Brain pericyte (primary cell): ENCODE measurements at regions not wholly inside any gene's neighbourhood (a gene's known extent, or its start where the extent isn't known, plus 50 kb on each side); places are given as distances from the start of the nearest gene placed in this dataset.

Source experiments
- DNase-seq: peaks from one replicate; pipeline ENCODE4 v3.0.0-alpha.2; 2012; ENCODE audit warnings: low read depth, low spot score

GRCh38 chr2:181380581-181380980, 76.6 kb upstream of the ITGA4 start:
- DNase-seq = no peak

DNA sequence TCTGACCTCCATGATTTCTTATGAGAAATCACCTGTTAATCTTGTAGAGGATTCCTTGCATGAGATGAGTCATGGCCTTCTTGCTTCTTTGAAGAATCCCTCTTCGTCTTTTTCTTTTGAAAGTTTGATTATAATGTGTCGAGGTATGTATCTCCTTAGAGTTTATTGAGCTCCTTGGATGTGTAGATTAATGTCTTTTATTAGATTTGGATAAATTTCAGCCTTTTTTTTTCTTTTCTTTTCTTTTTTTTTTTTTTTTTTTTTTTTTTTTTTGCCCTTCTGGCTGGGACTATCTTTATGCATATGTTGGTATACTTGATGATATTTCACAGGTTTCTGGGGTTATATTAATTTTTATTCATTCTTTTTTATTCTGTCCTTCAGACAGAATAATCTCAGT, 72.3 kb upstream of the ITGA4 start:
- no peak for DNase-seq

GRCh38 chr2:181389524-181389923, 67.7 kb upstream of the ITGA4 start:
- no peak for DNase-seq

DNA sequence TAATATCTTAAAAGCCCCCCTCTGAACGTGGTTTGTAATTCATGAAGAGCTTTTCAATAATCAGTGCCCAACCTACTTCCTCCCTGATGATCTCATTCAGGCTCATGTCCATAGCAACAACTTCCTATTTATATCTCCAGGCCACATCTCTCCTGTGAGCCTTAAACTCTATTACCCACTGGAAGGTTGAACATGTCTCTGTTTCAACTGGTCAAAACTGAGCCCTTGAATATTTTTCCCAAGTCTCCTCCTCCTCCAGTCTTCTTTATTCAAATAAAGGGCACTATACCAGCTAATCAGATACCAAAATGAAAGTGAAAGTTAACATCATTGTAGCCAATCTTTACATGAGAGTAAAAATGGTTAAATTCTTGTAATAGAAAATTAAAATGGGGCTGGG, 63.7 kb upstream of the ITGA4 start:
- no peak for DNase-seq

DNA sequence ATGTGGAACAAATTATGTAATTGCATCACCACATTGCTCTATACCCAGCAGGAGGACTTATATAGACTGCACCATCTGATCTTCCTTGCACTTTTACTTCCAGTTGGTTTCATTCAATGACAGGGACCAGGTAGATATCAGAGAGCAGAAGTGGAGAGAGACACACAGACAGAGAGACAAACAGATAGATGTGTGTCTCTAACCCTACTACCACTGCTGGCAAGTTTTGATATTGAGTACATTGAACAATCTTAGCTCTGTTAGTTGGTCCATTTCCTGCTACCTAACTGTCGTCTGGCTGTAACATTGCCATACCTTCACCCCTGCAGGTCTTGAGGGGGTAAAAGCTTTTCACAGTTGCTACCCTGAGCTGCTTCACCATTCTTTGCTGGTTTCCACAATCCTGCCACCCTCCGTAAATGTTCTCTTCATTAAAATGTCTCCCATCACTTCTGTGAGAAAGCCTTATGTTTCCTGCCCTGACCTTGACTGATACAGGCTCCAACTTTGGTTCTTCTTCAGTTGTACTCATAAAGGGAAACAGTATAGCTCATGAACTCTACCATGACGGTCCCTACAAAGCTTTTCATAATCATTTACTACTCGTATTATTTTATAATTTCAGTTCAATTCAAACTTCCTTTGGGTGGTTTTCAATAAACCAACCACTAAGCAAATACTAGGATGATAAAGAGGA, 62.3 kb upstream of the ITGA4 start:
- no peak for DNase-seq

- DNase-seq = no peak
Measured at GRCh38 chr2:181395851-181396250, 61.3 kb upstream of the ITGA4 start.

GRCh38 chr2:181396256-181397123, 60.7 kb upstream of the ITGA4 start:
- DNase-seq = no peak

- DNase-seq = no peak
Measured at GRCh38 chr2:181397331-181397730, 59.9 kb upstream of the ITGA4 start.

DNA sequence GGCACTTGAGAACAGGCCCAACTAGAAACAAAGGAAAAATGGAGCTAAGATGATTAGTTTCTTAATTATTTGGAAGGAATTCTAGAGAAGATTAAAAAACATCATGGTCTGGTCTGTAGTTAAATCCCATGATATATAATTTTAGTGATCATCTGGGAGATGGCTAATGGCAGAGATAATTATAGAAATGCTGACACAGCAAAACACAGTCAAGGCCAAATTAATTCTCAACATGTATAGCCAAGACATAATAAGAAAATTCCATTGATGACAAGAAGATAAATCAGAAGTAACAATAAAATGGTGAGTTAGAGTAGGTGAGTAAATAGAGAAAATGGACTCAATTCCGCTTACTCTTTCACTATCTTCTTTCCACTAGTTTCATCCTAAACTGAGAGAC, 59.2 kb upstream of the ITGA4 start:
- no peak for DNase-seq

DNA sequence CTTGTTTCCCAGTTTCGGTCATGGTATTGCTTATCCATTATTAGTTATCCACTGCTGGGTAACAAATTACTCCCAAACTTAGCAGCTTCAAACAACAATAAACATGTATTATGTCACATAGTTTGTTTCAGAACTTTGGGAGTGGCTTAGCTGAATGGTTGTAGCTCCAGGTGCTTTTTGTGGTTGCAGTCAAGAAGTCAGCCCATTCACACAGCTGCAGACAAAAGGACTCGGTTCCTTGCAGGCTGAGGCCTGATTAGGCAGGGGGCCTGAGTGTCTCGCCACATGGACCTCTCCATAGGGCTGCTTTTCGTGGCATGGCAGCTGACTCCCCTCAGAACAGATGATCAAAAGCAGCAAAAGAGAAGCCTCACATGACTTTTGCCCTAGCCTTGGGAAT, 58.2 kb upstream of the ITGA4 start:
- no peak for DNase-seq

DNA sequence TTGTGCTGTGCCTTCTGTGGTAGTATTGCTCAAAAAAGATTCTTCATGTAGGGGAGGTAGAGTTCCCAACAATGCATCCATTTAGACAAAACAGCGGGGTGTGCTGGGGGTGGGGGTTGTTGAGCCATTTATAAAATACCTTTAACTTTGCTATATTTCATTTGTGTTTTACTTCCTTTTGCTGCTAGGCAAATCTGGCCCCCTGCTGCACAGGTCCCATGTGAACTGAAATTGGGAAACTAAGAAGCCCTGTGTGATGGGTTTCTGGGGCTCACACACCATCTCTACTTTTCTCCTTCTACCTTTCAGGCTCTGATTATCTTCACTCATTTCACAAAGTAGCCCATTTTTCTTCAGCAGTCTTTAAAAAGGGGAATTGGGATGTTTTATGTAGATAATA, 52.7 kb upstream of the ITGA4 start:
- DNase-seq = no peak

DNA sequence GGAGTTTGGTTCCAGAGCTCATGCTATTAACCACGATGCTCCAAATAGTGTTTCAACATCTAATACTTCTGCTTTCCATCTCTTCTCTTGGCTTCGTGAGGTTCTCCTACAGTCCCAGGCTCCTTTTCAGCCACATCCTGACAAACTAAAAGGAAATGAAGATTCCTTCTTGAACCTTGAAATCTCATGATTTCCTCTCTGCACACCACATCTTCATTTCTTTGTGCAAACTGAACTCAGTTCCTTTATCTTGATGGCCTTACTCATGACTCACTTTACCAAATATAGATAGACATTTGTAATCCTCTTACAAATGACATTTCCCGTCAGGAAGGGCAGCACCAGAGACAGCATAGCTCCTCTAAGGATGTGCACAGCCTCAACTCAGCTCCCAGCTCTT, 50.0 kb upstream of the ITGA4 start:
- no peak for DNase-seq
